Stimulated activated naive CD8-positive, alpha-beta T cell treated with anti-CD3 and anti-CD28 coated beads, Interleukin-15, Interleukin-2, amounts not matched to agents 100 ng/mL and 50 ng/mL, for 24 hours (primary cell): ENCODE measurements at regions not wholly inside any gene's neighbourhood (a gene's known extent, or its start where the extent isn't known, plus 50 kb on each side); places are given as distances from the start of the nearest gene placed in this dataset.
"Not testable (repeated sequence)": the region's sequence is repeated elsewhere in the genome, so short reads cannot be mapped to it uniquely, and the experiment has no call there.

ENCODE experiments used
- H3K27ac Mint-ChIP-seq: one replicate; pipeline ENCODE4 v1.8.0; 2021; ENCODE audit warnings: mild to moderate bottlenecking, mixed read lengths
- H3K27me3 Mint-ChIP-seq: one replicate; pipeline ENCODE4 v1.8.0; 2021; ENCODE audit warnings: mixed read lengths
- H3K36me3 Mint-ChIP-seq: one replicate; pipeline ENCODE4 v1.8.0; 2021; ENCODE audit warnings: low read depth, mixed read lengths
- H3K4me1 Mint-ChIP-seq: one replicate; pipeline ENCODE4 v1.8.0; 2021; ENCODE audit warnings: low read depth, mixed read lengths
- H3K4me3 Mint-ChIP-seq: one replicate; pipeline ENCODE4 v1.8.0; 2021; ENCODE audit warnings: mild to moderate bottlenecking, mixed read lengths
- H3K9me3 Mint-ChIP-seq: one replicate; pipeline ENCODE4 v1.8.0; 2021; ENCODE audit warnings: mixed read lengths

DNA sequence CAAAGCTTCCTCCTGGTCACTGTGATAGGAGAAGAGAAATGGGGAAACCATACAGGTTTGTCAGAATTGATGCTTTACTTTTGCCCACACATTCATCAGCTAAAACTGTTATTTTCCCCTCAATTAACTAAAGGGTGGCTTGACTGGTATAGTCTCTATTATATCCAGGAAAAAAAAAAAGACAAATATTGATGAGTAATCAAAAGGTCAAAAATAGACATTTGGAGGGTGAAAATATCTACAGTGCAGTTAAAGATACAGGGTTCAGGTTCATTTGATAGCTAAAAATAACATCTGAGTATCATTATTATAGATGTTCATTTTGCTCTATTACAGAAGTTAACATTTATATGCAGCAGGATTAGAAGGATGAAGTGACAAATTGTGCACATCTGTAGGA is 577.6 kb upstream of the FAM98A start:
- Mint-ChIP-seq H3K36me3 (no peaks in the 10 kb centered on the region), H3K27me3 (no peaks in the 10 kb centered on the region), H3K4me1 (no peaks in the 10 kb centered on the region)

DNA sequence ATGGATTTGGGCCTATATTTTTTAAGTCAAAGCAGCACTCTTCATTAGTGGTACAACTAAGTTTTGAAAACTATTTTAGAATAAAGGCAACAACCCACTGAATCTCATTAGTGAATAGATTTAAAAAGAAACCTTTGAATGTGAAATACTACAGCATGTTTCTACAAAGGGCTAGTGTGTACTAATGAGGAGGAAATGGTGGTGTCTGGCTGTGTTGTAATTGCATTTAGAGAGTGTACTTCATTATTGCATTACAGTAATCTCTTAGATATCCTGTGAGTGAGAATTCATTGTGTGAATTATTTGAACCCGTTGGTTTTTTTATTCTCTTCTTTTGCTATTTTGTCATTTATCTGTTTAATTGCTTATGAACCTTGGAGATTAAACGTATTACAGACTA is 575.4 kb upstream of the FAM98A start:
- Mint-ChIP-seq H3K9me3 (peaks cover 4% of the 10 kb centered on the region), H3K27me3 (no peaks in the 10 kb centered on the region), H3K27ac (no peak overlapping the region), H3K36me3 (no peaks in the 10 kb centered on the region), H3K4me3 (no peak overlapping the region), H3K4me1 (no peaks in the 10 kb centered on the region)

More for the DNA sequence above, 577.6 kb upstream of the FAM98A start:
- no peak overlapping the region for H3K4me3 Mint-ChIP-seq
- H3K9me3 Mint-ChIP-seq: peaks cover 4% of the 10 kb centered on the region
- no peak overlapping the region for H3K27ac Mint-ChIP-seq

DNA sequence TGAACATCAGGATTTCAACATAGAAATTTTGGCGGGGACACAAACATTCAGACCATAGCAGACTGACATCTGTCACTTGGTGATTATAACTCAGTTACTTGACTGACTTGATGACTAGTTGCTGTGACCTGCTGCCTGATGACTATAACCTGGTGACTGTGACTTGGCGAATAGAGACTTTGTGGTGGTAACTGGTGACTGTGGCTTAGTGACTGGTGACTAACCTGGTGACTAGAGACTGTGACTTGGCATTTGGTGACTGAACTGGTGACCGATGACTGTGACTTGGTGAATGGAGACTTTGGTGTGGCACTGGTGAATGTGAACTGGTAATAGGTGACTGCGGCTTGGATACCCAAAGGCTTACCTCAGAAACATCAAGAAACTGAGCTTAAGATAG is 563.1 kb upstream of the FAM98A start:
- Mint-ChIP-seq H3K36me3 (no peaks in the 10 kb centered on the region), H3K27ac (no peak overlapping the region), H3K27me3 (no peaks in the 10 kb centered on the region), H3K4me1 (no peaks in the 10 kb centered on the region), H3K4me3 (no peak overlapping the region), H3K9me3 (no peaks in the 10 kb centered on the region)

DNA sequence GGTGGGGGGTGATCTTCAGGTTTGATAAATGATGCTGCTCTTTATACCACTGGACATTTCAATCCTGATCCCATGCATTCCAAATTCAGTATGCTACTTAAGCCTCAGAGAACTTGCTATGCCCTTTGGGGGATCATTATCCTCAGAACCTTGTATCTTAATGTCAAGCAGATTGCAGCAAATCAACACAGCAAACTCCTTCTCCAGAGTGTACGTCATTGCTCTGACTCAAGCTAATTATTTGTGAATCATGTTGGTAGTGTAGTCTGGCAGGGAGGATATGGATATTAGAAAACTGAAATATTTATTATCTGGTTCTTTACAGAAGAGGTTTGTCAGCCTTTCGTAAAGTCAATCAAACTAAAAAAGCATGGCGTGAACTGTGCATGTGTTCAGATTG is 562.5 kb upstream of the FAM98A start:
- Mint-ChIP-seq H3K27ac (no peak overlapping the region), H3K27me3 (no peaks in the 10 kb centered on the region), H3K9me3 (no peaks in the 10 kb centered on the region), H3K36me3 (no peaks in the 10 kb centered on the region), H3K4me3 (no peak overlapping the region), H3K4me1 (no peaks in the 10 kb centered on the region)

DNA sequence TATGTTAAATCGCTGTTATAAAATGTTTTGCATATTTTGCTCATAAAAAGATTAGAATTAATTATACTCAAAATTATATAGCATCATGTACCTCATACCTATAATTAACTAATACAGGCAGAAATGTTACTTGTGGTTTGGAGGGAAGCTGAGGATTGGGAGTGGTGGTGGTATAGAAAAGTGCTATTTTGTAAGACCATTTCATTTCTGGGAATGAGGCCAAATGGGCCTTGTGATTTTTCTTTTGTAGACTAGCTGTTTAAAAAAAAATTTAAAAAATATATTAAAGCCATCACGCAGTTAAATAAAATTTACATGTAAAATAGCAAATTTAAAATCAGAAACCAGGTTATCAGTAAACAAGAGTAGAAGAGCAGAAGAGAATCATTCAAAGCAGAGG is 560.8 kb upstream of the FAM98A start:
- H3K36me3 Mint-ChIP-seq: no peaks in the 10 kb centered on the region
- H3K4me1 Mint-ChIP-seq: no peaks in the 10 kb centered on the region
- H3K27ac Mint-ChIP-seq: no peak overlapping the region
- no peaks in the 10 kb centered on the region for H3K27me3 Mint-ChIP-seq
- no peak overlapping the region for H3K4me3 Mint-ChIP-seq
- H3K9me3 Mint-ChIP-seq: no peaks in the 10 kb centered on the region

DNA sequence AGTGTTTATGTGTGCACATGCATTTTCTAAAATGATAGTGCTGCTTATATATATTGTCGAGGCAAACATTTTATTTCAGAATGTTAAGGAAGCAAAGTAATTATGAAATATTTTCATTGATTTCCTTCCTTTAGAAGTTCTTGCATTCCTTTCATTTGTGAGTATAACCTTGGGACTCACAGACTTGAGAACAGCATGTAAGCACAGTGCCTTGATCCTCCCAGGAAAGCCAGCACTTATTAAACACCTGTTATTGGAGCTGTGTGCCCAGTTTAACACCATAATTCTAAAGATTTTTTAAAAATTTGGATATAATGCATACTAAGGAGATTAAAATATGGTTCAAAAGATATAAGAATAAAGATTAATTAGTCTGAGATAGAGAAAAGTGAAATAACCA is 554.4 kb upstream of the FAM98A start:
- H3K27me3 Mint-ChIP-seq: no peaks in the 10 kb centered on the region
- no peaks in the 10 kb centered on the region for H3K4me1 Mint-ChIP-seq
- H3K9me3 Mint-ChIP-seq: peaks cover 4% of the 10 kb centered on the region
- no peaks in the 10 kb centered on the region for H3K36me3 Mint-ChIP-seq
- H3K4me3 Mint-ChIP-seq: no peak overlapping the region
- no peak overlapping the region for H3K27ac Mint-ChIP-seq

DNA sequence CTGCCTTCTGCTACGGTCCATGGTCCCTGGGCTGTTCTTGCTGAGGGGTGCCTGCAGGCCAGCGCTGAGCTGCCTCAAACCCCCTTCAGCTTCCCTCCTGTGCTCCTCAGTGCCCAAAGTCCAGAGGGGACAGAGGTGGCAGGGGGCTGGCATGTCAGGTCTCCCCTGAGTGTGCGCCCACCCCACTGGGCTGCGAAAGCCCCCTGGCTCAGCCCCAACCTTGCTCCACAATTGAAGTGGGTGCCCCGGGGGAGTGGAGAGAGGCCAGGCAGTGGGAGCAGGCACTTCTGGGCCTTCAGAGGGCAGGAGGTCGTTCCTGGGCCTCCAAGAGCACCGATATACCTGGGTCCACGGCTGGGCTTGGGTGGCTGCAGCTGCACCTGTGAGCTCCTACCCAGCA is 548.7 kb upstream of the FAM98A start:
- no peaks in the 10 kb centered on the region for H3K4me1 Mint-ChIP-seq
- no peaks in the 10 kb centered on the region for H3K27me3 Mint-ChIP-seq
- no peak overlapping the region for H3K4me3 Mint-ChIP-seq
- H3K27ac Mint-ChIP-seq: no peak overlapping the region
- no peaks in the 10 kb centered on the region for H3K36me3 Mint-ChIP-seq
- peaks cover 4% of the 10 kb centered on the region for H3K9me3 Mint-ChIP-seq

DNA sequence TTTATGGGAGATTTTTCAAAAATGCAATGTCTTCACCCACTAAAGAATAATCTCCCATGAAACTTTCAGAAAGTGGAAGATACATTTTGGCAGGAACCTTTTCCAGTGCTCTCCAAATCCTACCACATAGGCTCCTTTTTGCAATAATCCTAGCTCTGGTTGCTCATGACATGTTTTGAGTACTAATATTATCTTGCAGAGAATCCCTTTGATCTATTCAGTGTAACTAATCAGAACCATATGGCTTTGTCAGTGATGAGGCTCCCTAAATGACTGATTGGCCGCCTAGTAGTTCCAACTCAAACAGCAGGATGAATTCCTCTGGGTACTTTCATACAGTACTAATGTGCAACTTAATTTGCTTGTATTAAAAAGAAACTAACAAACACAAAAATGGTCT is 544.0 kb upstream of the FAM98A start:
- no peaks in the 10 kb centered on the region for H3K9me3 Mint-ChIP-seq

DNA sequence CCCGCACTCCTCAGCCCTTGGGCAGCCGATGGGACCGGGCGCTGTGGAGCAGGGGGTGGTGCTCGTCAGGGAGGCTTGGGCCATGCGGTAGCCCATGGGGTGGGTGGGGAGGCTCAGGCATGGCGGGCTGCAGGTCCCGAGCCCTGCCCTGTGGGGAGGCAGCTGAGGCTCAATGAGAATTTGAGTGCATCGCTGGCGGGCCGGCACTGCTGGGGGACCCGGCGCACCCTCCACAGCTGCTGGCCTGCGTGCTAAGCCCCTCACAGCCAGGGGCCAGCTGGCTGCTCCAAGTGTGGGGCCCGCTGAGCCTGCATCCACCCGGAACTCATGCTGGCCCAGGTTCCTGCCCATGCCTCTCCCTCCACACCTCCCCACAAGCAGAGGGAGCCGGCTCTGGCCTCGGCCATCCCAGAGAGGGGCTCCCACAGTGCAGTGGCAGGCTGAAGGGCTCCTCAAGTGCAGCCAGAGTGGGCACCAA is 543.5 kb upstream of the FAM98A start:
- H3K27me3 Mint-ChIP-seq, H3K4me3 Mint-ChIP-seq, H3K36me3 Mint-ChIP-seq, H3K9me3 Mint-ChIP-seq, H3K27ac Mint-ChIP-seq, H3K4me1 Mint-ChIP-seq: not testable (repeated sequence)

More for the DNA sequence above, 544.0 kb upstream of the FAM98A start:
- Mint-ChIP-seq H3K36me3 (no peaks in the 10 kb centered on the region), H3K4me3 (no peak overlapping the region), H3K27ac (no peak overlapping the region), H3K4me1 (no peaks in the 10 kb centered on the region), H3K27me3 (no peaks in the 10 kb centered on the region)

DNA sequence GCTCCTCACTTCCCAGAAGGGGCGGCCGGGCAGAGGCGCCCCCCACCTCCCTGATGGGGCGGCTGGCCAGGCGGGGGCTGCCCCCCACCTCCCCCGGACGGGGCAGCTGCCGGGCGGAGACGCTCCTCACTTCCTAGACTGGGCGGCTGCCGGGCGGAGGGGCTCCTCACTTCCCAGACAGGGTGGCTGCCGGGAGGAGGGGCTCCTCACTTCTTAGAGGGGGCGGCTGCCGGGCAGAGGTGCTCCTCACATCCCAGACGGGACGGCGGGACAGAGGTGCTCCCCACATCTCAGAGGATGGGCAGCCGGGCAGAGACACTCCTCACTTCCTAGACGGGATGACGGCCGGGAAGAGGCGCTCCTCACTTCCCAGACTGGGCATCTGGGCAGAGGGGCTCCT is 534.0 kb upstream of the FAM98A start:
- not testable (repeated sequence) for H3K4me3 Mint-ChIP-seq, H3K4me1 Mint-ChIP-seq, H3K9me3 Mint-ChIP-seq, H3K36me3 Mint-ChIP-seq, H3K27me3 Mint-ChIP-seq, H3K27ac Mint-ChIP-seq

DNA sequence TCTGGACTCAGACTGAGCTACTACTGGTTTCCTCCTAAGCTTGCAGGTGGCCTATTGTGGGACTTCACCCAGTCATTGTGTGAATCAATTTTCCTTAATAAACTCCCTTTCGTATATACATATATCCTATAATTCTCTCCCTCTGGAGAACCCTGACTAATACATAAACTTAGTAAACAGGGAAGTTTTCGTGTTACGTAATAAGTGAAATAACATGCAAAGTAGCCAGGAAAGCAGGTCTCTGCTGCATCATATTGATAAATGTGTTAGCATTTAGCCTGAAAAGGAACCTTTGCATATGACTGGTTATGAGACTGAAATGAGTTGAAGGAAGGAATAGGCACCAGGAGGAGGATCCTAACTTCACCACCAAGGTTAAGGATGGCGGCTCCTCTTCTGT is 527.2 kb upstream of the FAM98A start:
- Mint-ChIP-seq H3K27ac (no peak overlapping the region), H3K36me3 (no peaks in the 10 kb centered on the region), H3K4me3 (no peak overlapping the region), H3K27me3 (no peaks in the 10 kb centered on the region), H3K9me3 (peaks cover 9% of the 10 kb centered on the region), H3K4me1 (no peaks in the 10 kb centered on the region)

DNA sequence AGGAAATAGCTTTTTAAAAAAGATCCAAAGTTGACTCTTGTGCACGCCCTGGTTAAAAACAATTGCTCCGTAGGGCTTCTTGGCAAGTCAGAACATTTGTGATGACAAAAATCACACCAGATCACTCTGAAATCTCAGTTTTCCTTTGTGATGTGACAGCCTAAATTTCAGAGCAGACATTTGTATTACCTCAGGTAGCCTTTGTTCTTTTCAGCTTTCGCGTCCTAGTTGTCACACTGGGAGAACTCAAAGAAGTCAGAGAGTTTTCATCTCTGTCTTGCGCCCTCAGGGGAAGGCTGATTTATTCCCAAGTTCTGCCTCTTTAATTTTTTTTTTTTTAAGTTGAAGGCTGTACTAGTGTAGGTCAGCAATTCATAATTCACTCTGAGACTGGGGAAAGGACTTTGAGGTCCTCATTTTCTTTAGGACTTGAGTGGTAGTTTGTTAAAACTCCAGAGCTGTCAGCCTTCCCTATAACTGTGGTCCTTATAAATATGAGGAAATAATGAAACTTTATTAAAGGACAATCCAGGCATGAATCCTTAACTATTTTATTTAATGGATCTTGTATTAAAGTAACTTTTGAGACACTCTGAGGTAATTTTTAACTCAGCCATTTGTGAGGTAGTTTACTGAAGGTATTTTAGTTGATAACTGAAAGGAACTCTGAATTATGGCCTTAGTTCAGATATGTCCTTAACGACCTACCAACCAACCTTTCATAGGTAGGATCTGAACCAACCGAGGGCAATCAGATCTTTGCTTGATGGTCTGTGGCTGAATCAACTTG is 525.1 kb upstream of the FAM98A start:
- no peaks in the 10 kb centered on the region for H3K36me3 Mint-ChIP-seq
- H3K4me3 Mint-ChIP-seq: no peak overlapping the region
- no peak overlapping the region for H3K27ac Mint-ChIP-seq
- no peaks in the 10 kb centered on the region for H3K27me3 Mint-ChIP-seq
- no peaks in the 10 kb centered on the region for H3K4me1 Mint-ChIP-seq
- H3K9me3 Mint-ChIP-seq: peaks cover 9% of the 10 kb centered on the region

DNA sequence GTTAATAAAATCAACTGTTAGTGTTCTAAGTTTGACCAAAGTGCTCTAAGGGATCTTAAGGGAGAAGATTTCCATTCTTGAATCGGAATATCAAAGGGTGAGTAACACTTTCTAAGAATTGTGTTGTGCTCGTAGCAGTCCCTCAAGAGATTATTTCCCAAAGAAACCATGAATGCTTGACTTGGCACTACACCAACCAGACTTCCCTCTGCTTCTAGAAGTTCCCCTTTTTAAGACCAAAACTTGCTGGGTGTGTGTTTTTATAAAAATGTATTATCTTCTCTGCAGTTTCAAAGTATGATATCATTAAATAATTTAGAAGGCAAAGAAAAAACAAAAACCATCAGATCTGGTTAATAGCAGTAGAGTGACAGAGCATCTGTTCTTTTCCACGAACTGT is 522.0 kb upstream of the FAM98A start:
- peaks cover 9% of the 10 kb centered on the region for H3K9me3 Mint-ChIP-seq
- no peaks in the 10 kb centered on the region for H3K4me1 Mint-ChIP-seq

DNA sequence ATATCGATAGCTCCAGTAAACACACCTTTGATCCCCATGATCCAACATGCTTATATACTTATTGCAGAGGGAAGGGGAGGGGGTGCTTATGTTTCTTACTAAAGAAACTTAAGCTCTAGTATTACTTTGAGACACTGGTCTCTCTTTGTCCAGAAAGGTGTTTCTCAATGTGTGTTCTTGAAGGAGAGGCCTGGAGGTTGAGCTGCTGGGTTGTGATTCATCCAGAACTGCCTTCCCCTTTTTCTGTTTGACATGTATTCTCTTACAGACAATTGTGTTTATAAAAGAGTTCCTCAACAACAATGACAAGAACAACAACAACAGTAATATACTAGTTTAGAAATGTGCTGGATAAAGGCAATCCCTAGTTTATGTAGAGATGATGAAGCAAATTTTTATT is 516.0 kb upstream of the FAM98A start:
- no peaks in the 10 kb centered on the region for H3K27me3 Mint-ChIP-seq
- peaks cover 3% of the 10 kb centered on the region for H3K9me3 Mint-ChIP-seq
- no peaks in the 10 kb centered on the region for H3K36me3 Mint-ChIP-seq
- no peak overlapping the region for H3K4me3 Mint-ChIP-seq
- no peak overlapping the region for H3K27ac Mint-ChIP-seq
- no peaks in the 10 kb centered on the region for H3K4me1 Mint-ChIP-seq

More for the DNA sequence above, 522.0 kb upstream of the FAM98A start:
- Mint-ChIP-seq H3K36me3 (no peaks in the 10 kb centered on the region), H3K27me3 (no peaks in the 10 kb centered on the region), H3K27ac (no peak overlapping the region), H3K4me3 (no peak overlapping the region)

DNA sequence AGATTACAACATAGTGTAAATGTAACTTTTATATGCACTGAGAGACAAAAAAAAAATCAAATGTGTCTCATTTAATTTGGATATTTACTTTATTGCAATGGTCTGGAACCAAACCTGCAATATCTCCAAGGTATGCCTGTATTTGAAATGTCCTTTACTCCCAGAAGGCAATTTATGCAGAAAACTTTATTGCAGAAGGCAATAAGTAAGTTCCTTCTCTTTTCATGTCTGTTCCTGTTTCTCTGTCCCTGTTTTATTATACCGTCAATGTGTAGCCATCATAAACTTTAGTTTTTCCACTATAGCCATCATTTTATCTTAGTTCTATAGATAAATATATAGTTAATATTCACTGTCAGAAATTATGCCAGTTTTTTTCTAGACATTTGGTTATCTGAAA is 513.1 kb upstream of the FAM98A start:
- Mint-ChIP-seq H3K27me3 (no peaks in the 10 kb centered on the region), H3K4me3 (no peak overlapping the region), H3K36me3 (no peaks in the 10 kb centered on the region), H3K9me3 (no peaks in the 10 kb centered on the region), H3K27ac (no peak overlapping the region), H3K4me1 (no peaks in the 10 kb centered on the region)

DNA sequence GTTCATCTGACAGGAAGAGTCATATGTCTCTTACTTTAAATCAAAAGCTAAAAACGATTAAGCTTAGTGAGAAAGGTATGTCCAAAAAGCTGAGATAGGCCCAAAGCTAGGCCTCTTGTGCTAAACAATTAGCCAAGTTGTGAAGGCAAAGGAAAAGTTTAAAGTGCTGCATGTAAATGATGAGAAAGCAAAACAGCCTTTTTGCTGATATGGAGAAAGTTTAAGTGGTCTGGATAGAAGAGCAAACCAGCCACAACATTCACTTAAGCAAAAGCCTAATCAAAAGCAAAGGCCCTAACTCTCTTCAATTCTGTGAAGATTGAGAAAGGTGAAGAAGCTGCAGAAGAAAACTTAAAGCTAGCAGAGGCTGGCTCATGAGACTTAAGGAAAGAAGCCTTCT is 511.3 kb upstream of the FAM98A start:
- Mint-ChIP-seq H3K9me3 (no peaks in the 10 kb centered on the region), H3K4me1 (no peaks in the 10 kb centered on the region), H3K36me3 (no peaks in the 10 kb centered on the region), H3K27me3 (no peaks in the 10 kb centered on the region), H3K4me3 (no peak overlapping the region), H3K27ac (no peak overlapping the region)
